ENCODE measurements at regions not wholly inside any gene's neighbourhood (a gene's known extent, or its start where the extent isn't known, plus 50 kb on each side); places are given as distances from the start of the nearest gene placed in this dataset.
"Not testable (repeated sequence)": the region's sequence is repeated elsewhere in the genome, so short reads cannot be mapped to it uniquely, and the experiment has no call there.

- TF ChIP-seq ZBTB33 (IDR thresholded peaks at IDR 0.05; ENCODE audit: borderline replicate concordance, low read depth) (no peak), GATA2 (CRISPR knock-in tag; IDR thresholded peaks at IDR 0.05) (no peak)
These were observed 167.8 kb upstream of the CCNG1 start (continued) for GRCh38 chr5:163269624-163270023.

GRCh38 chr5:163276466-163276865 is 160.9 kb upstream of the CCNG1 start:
- Histone ChIP-seq H3K27ac (ENCODE audit: low read depth in 2 of 2, low read length in 1 of 2) (no peak overlapping the region), H3K36me3 (replicated peaks in 1 of 2; ENCODE audit: control insufficient read depth in 1 of 2, insufficient read depth in 2 of 2, low read length in 1 of 2) (no peaks in the 10 kb centered on the region), H3K9ac (no peak overlapping the region), H3K4me3 (ENCODE audit: low read depth in 2 of 2, low read length in 1 of 2) (no peak overlapping the region), H4K20me1 (ENCODE audit: insufficient read depth) (no peaks in the 10 kb centered on the region), H3K27me3 (ENCODE audit: insufficient read depth) (no peaks in the 10 kb centered on the region), H3K4me1 (ENCODE audit: control insufficient read depth in 1 of 2, insufficient read depth in 2 of 2, low read depth in 1 of 2, low read length in 1 of 2) (no peaks in the 10 kb centered on the region; a peak in 1 of 4 replicates), H3F3A (replicated peaks; ENCODE audit: insufficient read depth) (no peaks in the 10 kb centered on the region), H3K9me3 (no peaks in the 10 kb centered on the region), H2AFZ (ENCODE audit: low read depth) (no peak overlapping the region), H3K4me2 (no peak overlapping the region), H3K79me2 (ENCODE audit: insufficient read depth) (no peaks in the 10 kb centered on the region), H3K9me2 (no peaks in the 10 kb centered on the region)
- no peak for DNase-seq
- POLR2A ChIA-PET, result no interaction called here
- CTCF ChIA-PET, result no interaction called here
- TF ChIP-seq RXRA (IDR thresholded peaks at IDR 0.05; ENCODE audit: borderline replicate concordance, low read depth), result no peak
- TF ChIP-seq ELF1 (IDR thresholded peaks at IDR 0.05), result no peak
- TF ChIP-seq JUND (IDR thresholded peaks at IDR 0.05), result no peak
- no peak for TF ChIP-seq USF1 (IDR thresholded peaks at IDR 0.05; ENCODE audit: borderline replicate concordance, low read depth)
- no peak for TF ChIP-seq USF2 (IDR thresholded peaks at IDR 0.05; ENCODE audit: borderline replicate concordance, low read depth, low read length)
- TF ChIP-seq FOSL2 (IDR thresholded peaks at IDR 0.05; ENCODE audit: borderline replicate concordance, low read depth), result no peak
- TF ChIP-seq FOXJ3 (CRISPR knock-in tag; IDR thresholded peaks at IDR 0.05), result no peak
- TF ChIP-seq RCOR1 (IDR thresholded peaks at IDR 0.05; ENCODE audit: low read length), result no peak
- no peak for TF ChIP-seq CTCF (IDR thresholded peaks at IDR 0.05)
- no peak for TF ChIP-seq FOXM1 (IDR thresholded peaks at IDR 0.05; ENCODE audit: low read depth)
- no peak for TF ChIP-seq TEAD4 (IDR thresholded peaks at IDR 0.05; ENCODE audit: borderline replicate concordance, insufficient read depth)
- no peak for TF ChIP-seq CHD2 (IDR thresholded peaks at IDR 0.05; ENCODE audit: low read length, partially characterized antibody)
- TF ChIP-seq GABPA (IDR thresholded peaks at IDR 0.05; ENCODE audit: low read depth), result no peak
- TF ChIP-seq MXI1 (IDR thresholded peaks at IDR 0.05; ENCODE audit: low read depth, low read length), result no peak
- no peak for TF ChIP-seq PBX3 (IDR thresholded peaks at IDR 0.05)
- no peak for TF ChIP-seq SIN3A (IDR thresholded peaks at IDR 0.05; ENCODE audit: borderline replicate concordance, low read depth, low read length)
- no peak for TF ChIP-seq TCF12 (IDR thresholded peaks at IDR 0.05)
- TF ChIP-seq ZBTB33 (IDR thresholded peaks at IDR 0.05; ENCODE audit: borderline replicate concordance, low read depth), result no peak
- no peak for TF ChIP-seq SMC3 (IDR thresholded peaks at IDR 0.05; ENCODE audit: low read depth, low read length)
- WGBS (ENCODE audit: low lambda C conversion rate), result 8% methylated on average over 5 of the region's 5 CpGs

- H3K9ac ChIP-seq; H3K9me2 ChIP-seq; H3K4me3 ChIP-seq (ENCODE audit: low read depth in 2 of 2, low read length in 1 of 2); H3K27me3 ChIP-seq (ENCODE audit: insufficient read depth); H3K4me2 ChIP-seq; H2AFZ ChIP-seq (ENCODE audit: low read depth); POLR2A ChIA-PET; H3K36me3 ChIP-seq (replicated peaks in 1 of 2; ENCODE audit: control insufficient read depth in 1 of 2, insufficient read depth in 2 of 2, low read length in 1 of 2); H3F3A ChIP-seq (replicated peaks; ENCODE audit: insufficient read depth); H4K20me1 ChIP-seq (ENCODE audit: insufficient read depth); CTCF ChIA-PET; H3K79me2 ChIP-seq (ENCODE audit: insufficient read depth); H3K4me1 ChIP-seq (ENCODE audit: control insufficient read depth in 1 of 2, insufficient read depth in 2 of 2, low read depth in 1 of 2, low read length in 1 of 2); H3K9me3 ChIP-seq; DNase-seq; H3K27ac ChIP-seq (ENCODE audit: low read depth in 2 of 2, low read length in 1 of 2): not testable (repeated sequence)
- WGBS (ENCODE audit: low lambda C conversion rate), result 15% methylated on average over 3 of the region's 3 CpGs
These were observed 156.5 kb upstream of the CCNG1 start for GRCh38 chr5:163280897-163281296.

All from SK-N-SH (cell line).